Fibroblast of skin of back (primary cell): ENCODE measurements at regions not wholly inside any gene's neighbourhood (a gene's known extent, or its start where the extent isn't known, plus 50 kb on each side); places are given as distances from the start of the nearest gene placed in this dataset.

Experiments used
- DNase-seq: peaks from one replicate; pipeline ENCODE4 v3.0.0-alpha.2; 2013

DNA sequence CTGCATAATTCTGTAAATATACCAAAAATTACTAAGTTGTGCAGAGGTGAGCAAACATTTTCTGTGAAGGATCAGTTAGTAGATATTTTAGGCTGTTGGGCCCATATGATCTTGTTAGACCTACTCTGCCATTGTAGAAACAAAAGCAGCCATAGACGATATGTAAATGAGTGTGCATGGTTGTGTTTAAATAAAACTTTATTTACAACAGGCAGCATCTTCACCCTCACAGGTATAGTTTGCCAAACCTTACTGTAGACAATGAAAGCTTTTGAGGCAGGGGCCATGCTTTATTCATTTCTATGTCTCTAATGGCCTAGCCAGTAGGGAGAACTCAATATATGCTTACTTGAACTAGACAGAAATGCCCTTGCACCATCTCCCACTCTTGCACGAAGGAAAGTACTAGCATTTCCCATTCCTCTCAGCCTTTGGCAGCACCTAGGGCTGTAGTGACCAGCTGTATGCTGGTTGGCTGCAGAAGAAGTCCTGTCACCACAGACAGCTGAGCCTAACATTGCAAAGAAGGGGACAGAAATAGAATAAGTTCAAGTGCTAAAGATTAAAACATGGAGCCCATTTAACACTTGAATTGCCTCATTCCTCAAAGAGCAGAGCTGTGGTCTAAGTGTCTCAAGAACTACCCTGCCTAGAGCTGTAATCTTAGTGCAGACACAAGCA lies 305.1 kb upstream of the MGAT5 start:
- no peak for DNase-seq

DNA sequence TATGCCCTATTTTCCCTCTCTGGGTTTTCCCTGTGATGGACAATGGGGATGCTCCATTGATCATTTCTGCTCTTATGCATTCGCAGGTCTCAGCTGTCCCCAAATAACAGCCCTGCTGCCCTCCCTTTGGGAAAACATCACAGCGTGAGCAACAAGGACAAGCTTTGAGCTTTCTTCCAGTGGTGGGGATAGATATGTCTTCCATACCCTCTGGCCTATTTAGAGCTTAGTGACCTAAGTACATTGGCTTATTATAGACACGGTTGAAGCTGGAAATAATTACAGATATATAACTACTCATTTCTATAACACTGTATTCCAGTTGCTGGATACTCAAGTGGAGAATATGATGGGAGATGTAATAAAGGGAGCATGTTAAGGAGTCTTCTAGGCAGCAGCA lies 304.3 kb upstream of the MGAT5 start:
- DNase-seq: no peak

DNA sequence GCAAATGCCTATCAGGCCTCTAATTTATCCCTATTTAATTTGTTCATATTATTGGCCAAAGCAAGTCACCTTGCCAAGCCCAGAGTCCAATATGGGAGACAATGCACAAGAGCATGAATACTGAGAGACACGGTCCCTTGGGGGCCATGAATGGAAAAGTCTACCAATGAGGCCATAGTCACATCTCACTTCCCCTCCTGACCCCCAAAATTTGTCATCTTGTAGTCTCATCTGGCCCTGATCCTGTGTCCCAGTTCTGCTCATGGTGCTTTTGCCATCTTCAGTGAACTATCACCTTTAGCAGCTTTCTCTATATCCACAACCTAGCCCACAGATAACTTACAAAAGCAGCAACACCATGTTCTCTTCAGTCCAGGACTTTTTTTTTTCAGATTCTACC lies 302.7 kb upstream of the MGAT5 start:
- DNase-seq: no peak

DNA sequence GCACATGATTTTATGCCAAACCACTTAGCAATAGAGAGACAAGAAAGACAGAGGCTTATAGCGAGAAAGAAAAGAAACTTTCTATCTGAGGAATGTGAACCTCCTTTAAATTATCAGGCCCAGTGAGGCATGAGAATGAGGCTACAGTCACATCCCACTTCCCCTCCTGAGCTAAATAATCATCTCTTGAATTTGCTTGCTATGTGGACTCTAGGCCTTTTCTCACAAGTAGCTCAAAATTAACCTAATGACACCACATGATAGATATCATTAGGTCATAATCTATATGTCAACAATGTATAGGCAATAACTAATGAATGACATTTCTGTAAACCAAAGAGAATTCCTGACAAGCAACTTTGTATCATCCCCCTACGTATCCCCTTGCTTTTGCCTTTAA lies 301.5 kb upstream of the MGAT5 start:
- no peak for DNase-seq

DNA sequence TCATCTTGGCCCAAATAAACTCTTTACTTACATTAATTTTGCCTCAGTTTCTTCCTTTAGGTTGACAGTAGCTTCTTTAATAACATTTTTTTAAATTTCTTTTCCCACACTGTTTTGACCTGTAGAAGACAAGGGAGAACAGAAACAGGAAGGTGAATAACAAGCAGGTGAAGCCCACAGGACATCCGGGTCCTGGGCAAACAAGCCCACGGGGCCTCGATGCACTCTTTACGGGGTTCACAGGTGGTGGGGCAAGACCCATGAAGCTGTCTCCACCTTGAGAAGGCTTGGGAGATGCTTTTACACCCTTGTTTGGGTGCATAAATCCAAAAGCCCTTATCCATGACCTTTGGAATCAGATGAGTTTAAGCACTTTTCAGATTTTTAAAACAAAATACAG lies 301.0 kb upstream of the MGAT5 start:
- DNase-seq: no peak

DNA sequence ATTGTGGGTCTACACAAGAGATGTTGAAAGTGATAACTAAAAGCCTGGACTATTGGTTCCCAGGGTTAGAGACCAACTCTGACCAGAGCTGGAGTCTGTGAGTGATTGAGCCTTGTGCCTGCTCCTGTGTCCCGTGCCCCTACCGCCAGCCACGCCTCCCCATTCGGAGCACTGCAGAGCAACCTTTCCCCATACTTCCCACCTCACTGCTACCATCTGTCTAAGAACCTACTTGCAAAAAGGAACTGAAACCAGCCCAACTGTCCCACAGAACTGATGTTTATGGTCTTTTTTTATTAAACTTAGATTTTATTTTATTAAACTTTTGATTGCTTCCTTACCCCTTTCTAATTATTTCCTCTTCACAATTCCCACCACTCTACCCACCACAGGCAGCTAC lies 300.3 kb upstream of the MGAT5 start:
- no peak for DNase-seq

DNA sequence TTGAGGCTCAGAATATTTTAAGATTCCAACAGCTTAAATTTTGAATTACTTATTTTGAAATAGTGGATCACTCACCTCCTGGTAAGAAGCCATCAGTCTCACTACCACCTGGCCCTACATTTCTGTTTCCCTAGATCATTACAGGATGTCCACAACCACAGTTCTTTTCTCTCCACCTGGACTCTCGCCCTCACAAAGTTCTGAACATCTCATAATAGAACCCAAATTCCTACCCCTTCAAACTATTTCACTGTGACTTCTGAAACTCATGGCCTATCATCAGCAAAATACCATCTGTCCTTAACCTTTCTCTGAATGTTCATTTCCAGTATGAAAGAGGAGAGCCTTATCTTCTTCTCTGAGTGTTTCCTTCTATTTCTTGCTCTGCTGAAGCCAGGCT lies 299.2 kb upstream of the MGAT5 start:
- no peak for DNase-seq

DNA sequence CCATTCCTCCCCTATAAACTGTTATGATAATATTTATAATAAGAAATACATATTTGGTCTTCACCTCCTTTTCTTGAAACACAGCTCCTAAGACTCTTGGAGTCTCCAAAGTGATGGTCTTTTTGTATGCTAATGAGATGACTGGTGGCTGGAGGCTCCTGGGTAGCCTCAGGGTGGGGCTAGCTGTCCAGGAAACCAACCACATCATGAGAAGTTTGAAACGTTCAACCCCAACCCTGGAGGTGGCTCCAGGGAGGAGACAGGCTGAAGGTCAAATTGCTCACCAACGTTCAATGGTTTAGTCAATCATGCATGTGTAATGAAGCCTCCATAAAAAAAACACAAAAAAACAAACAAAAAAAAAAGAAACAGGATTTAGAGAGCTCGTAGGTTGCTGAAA lies 298.7 kb upstream of the MGAT5 start:
- no peak for DNase-seq

DNA sequence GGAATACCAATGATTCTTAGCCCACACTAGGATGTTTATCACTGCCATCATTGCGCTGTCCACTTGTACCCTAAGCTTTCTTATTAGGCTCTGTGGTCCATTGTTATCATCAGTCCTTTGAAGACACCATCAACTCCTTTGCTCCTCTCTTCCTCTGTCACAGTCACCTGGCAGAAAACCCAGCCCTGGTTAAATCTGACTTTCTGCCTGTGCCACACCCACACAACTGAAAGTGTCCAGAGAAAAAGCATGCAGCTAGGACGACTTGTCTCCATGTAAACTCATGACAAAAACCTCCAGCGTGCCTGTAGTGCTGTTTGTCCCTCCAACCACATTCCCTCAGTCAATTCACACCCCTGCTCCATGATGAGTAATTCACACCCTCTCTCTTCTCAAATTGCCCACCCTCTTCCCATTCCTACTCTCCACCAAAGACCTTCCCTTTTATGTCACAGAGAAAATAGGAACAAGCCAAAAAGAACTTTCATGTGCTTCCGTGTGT lies 297.4 kb upstream of the MGAT5 start:
- no peak for DNase-seq

DNA sequence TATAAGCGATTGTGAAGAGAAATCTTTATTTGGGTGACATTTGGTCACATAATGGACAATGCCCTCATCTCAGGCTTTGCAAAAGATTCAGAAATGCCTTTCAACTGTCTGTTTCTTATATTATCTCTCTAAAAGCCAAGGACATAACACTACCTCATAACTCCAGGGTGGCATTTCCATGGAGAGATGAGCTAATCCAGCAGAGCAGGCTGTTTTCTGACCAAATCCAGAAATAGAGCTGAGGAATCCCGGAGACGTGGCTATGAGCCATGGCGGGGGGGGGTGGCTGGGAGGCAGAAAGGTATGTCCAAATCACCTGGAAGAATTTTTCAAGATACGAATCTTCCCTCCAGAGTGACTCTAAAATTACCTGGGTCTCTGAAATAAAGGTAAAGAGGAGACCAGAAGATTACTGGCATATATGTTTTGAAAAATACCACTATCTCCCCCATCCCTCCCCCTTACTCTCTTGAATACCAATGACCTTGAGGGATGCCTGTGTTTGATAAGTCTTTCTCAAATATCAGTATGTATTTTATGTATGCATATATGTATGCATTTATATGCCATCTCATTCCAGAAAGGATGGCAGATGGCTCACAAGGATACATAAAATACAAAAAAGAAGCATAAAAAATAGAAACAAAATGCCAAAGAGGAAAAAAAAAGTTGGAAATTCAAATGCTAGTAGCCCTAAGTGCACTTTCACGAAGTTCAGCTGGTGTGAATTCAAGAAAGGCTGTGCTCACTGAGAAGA lies 296.0 kb upstream of the MGAT5 start:
- DNase-seq: peak; percentile 13

DNA sequence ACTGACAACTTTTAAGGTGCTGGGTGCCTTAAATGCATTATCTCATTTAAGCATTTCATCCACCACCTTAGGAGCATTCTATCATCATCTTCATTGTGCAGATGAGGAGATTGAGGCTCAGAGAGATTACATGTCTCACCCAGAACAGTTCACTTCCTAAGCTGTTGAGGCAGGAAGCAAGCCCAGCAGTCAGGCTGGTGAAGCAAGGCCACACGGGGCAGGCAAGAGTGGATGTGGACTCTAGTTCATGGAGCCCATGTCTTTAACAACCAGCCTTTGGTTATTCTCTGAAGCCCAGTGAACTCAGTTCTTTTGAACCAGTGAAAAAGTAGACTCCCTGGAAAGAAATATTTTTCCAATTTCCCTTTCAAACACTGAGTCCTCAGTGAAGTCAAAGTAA lies 294.8 kb upstream of the MGAT5 start:
- no peak for DNase-seq

DNA sequence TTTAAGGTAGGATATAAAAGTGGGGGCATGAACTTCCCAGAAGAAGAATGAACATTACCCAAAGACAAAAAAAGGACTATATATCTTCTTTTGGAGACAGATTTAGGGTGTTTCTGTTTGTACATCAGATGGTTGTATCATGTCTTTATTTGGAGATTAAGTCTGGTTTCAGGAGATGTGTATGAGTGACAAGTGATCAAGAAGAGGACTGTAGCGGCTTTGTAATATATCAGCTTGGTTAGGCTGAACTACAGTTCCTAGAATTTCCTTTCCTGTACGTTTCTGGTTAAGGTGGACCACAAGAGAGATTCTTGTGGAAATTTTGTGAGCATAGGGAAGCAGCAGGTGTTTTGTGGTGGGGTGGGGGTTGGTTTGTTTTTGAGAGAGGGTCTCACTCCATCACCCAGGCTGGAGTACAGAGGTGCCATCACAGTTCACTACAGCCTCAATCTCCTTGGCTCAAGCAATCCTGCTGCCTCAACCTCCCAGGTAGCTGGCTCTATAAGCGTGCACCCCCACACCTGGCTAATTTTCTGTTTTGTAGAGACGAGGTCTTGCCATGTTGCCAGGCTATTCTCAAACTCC lies 287.1 kb upstream of the MGAT5 start:
- no peak for DNase-seq

DNA sequence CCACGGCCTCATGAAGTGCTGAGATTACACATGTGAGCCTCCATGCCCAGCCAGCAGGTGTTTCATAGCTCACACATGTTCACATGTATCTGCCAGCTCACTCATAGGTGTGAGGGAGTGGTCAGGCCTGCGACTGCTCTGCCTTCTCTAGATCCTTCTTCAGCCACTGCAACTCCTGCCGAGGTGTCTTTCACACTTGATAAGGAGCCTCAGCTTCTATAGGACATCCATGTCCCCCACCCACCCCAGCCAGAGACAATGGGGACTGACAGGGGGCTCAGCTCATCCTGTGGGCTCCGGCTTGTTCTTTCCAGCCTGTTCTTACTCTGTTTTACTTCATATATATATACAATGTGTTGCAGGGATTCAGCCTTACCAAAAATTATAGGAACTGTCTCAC lies 286.5 kb upstream of the MGAT5 start:
- DNase-seq: no peak

DNA sequence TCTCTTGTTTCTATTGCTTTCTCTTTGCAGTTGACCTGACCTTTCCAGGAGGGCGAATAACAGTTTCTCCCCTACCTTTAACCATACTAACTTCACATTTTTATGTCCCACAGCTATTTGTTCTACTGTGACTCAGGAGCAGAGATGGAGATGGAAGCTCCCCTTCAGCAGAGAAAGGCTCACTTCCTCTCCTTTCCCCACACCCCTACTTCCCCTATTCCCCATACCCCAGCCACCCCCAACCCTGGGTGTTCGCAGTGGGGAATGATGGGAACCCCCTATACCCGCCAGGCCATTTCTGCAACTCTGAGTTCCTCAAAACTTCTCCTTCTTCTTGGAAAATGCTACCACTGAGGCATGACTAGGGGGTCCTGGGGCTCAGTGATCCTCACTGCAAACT lies 285.4 kb upstream of the MGAT5 start:
- DNase-seq: no peak

DNA sequence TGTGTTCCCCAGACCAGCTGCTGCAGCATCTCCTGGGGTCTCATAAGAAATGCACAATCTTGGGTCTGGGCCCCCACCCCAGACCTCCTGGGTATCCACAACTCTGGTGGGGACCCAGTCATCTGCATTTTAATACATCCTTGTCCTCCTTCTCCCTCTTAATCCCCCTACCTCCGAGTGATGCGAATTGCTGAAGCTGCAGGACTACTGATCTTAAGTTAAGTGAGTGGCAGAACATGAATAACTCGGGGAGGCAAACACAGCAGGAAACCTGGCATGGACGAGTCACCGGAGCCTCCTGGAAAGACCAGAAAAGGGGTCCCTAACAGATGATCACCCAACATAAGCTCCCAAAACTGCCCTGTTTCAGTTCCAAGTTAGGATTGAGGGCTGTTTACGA lies 283.2 kb upstream of the MGAT5 start:
- no peak for DNase-seq

DNA sequence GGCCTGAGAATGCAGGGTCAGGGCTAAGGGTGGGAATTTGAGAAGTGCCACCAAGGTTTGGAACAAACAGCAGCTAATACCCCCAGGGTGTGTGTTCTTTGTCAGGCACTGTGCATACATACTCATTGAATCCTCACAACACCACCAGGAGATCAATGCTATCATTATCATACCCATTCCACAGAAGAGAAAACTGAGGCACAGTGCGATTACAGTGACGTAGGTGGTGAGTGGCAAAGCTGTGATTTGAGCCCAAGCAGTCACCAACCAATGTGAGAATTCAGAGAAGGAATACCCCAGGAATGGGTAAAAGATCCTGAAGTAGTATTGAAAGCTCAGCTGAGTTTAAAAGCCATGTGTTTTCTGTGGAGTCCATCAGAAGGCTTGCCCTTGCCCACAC lies 281.6 kb upstream of the MGAT5 start:
- DNase-seq: no peak

DNA sequence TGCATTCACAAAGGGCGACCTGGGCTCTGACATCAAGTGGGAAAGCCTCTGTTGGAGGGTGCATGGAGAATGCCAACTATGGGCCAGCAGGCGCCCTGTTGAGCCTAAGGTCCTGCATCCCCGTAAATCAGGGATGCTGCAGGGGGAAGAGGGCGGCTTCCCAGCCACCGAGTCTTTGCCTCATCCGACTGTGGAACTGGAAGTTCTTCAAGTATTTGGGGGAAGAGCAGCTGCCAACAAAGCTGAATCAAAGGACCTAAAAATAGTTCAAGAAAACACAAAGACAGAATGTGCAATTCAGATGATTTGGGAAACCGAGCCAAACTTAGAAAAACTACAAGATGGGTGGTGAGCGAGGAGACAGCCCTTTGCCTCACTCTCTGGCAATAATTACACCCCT lies 281.1 kb upstream of the MGAT5 start:
- DNase-seq: peak; percentile 70

DNA sequence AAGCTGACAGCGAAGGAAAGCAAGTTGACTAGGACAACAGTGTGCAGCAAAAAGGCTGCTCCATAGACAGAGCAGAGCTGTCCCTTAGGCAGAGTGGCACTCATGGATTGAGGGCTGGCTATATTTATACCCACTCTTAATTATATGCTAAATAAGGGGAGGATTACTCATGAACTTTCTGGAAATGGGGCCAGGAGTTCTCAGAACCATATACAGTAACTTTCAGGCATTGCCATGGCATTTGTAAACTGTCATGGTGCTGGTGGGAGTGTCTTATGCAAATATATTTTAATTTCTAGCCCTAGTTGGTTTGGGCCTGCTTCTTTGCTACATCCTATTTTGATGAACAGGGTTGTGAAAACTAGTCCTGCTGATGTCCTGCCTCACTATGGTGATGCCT lies 279.5 kb upstream of the MGAT5 start:
- no peak for DNase-seq

DNA sequence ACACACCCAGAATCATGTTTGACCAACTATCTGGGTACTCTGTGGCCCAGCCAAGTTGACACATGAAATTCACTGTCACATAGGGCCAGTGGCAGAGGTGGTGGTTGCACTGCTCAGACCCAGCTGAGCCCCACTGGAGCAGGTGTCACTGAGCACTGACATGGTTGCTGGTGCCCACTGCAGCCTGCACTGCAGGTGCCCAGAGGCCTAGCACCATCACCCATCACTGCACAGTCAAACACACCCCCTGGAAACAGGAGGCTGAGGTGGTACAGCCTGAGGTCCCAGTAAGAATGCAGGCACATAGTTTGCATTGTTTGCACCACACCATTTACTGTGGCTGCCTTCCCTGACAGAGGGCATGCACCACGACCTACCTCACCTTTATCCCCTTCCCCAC lies 278.7 kb upstream of the MGAT5 start:
- no peak for DNase-seq

DNA sequence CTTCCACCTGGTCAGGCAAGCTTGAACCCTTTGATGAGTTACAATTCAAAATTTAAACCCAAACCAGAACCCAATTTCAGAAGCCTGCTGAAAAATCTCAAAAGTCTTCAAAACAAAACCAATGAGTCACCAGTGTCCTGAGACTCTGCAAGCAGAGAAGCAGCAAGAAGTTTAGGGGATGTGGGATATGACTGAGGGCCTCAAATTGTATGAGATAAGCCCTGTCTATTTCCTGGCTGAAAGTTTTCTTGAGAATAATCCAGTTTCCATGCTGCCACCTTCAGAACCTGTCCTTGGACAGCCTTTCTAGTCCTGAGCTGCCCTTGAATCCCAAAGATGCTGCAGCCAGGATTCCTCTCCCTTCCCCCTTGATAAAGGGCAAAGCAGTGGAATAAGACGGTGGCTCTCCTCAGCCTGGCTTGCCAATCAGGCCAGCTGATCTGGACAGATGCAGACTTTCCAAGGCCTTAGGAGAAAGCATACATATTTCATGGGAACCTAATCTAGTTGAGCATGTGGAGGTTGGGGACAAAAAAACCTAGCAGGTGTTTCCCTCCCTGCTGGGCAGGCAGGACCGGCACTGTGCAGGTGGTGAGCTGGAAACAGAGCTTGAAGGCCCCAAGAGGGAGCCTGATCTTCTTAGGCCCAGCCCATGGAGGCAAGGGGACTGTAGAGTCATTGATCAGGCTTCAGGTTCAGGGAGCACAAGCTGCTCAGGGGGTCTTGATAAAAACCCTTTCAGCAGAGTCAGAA lies 278.0 kb upstream of the MGAT5 start:
- peak; percentile 35 for DNase-seq

DNA sequence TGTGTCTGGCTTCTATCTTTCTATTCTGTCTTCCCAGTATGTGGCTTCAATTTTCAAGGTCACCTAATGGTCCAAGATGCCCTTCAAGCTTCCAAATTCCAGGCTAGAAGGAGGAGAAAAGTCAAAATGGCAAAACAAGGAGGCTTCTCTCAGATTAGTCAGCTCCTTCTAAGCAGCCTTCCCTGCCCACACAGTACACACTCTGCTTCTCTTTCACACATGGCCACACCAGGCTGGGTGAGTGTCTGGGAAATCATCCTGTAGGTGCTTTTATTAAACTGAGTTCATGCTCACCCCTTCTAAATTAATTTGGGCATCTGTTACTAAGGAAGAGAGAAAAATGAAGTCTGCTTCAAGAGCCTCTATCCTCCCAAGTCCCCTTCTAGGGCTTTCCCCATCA lies 277.2 kb upstream of the MGAT5 start:
- no peak for DNase-seq

DNA sequence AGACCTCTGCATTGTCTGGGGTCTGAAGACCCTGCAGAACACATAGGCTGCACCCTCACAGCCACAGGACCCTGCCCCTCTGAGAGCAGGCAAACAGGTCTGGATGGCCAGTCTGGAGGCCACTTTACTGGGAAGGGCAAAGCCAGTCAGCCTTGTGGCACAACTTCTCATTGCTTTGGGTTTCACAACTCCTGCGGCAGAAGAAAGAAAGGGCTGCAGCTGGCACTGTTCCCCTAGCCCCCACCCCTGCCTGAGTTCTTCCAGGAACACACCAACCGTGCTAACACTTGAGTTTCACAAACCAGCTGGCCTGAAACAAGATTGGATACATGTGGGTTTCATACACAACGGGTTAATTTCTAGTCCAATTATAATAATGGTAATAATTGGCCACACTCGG lies 276.5 kb upstream of the MGAT5 start:
- no peak for DNase-seq

DNA sequence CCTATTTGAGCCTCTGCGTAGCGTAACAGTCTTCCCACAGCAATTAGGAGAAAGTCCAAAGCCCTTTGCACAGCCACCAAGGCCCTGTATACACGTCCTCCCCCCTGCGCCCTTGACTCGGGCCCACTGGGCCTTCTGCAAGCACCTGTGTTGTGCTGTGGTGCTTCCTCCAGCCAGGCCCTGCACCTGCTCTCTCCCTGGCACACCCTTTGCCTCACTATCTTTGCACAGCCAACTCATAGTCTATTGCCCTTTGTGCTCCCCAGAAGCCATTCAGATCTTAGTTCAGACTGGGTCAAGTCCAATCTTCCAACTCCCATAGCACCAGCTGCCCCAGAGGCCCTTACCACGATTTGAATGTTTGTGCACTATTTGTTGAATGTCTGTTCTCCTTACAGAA lies 271.6 kb upstream of the MGAT5 start:
- DNase-seq: no peak
